IPS-NIHi7 (cell line): ENCODE measurements at regions not wholly inside any gene's neighbourhood (a gene's known extent, or its start where the extent isn't known, plus 50 kb on each side); places are given as distances from the start of the nearest gene placed in this dataset.
"Not testable (repeated sequence)": the region's sequence is repeated elsewhere in the genome, so short reads cannot be mapped to it uniquely, and the experiment has no call there.

Experiments used
- DNase-seq: peaks from one replicate; pipeline ENCODE4 v3.0.0; 2012; ENCODE audit warnings: mixed read lengths; ENCODE audit errors: extremely low spot score

DNA sequence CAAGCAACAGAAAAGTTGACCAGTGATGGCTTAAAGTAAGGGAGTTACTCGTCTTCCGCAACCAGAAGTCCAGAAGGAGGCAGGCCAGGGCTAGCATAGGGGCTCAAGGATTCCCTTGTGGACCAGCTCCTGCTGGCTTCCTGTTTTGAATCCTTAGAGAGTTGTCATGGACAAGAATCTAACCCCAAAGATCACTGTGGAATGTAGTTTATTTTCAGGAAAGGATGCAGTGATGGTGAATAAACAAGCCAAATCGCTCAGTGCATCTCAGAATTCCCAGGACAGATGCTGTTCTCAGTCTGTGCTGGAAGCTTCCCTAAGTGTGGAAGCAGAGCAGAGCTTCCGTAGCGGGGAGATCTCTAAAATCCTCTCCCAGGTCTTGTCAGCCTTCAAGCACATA is 311.3 kb downstream of the C12orf75 start:
- DNase-seq, result no peak

DNA sequence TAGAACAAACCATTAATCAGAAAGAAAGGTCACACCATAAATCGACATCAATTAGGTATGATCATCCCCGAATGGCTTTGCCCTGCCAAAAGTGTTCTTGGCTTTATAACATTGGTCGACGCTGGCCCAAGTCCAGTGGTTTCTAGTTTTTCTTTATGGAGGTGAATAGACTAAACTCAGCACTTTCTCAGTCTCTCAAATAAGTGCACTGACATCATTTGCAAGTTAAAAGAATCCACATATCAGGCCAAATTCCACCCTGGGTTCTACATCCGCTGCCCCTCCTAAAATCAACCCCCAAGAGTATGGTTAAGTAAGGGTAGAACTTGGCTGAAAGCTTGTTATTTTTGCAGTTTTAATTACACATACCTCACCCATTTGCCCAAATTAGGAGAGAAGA is 314.3 kb downstream of the C12orf75 start:
- no peak for DNase-seq

DNA sequence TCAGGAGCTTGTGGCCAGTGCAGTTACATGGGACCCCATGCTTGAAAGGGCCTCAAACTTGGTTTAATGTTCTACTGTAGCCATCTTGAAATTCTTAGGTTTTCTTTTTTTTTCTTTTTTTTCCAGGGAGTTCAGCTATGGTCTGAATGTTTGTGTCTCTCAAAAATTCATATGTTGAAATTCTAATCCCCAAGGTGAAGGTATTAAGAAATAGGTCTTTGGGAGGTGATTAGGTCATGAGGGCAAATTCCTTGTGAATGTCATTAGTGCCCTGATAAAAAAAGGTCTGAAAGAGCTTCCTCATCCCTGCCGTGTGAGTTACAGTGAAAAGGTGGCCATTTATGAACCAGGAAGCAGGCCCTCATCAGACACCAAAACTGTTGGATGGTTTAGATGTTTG is 324.1 kb downstream of the C12orf75 start:
- DNase-seq, result no peak

DNA sequence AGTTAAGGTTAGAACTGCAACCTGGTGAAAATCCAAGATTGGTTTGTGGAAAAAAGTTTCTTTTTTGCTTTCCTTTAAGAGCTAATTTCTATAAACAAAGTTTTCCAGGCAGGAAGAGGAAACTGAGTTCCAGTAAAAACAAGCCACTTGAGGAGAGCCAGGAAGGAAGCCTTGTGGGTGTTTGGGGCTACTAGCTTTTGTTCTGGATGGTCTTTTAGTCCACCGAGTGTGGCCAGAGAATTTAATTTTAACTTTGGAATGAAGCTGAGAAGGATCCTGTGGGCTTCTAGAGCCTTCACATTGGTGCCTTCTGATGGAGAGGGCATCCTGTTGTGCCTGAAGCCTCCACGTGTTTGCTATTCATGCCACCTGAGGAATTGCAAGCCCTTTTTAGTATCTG is 327.9 kb downstream of the C12orf75 start:
- no peak for DNase-seq

DNA sequence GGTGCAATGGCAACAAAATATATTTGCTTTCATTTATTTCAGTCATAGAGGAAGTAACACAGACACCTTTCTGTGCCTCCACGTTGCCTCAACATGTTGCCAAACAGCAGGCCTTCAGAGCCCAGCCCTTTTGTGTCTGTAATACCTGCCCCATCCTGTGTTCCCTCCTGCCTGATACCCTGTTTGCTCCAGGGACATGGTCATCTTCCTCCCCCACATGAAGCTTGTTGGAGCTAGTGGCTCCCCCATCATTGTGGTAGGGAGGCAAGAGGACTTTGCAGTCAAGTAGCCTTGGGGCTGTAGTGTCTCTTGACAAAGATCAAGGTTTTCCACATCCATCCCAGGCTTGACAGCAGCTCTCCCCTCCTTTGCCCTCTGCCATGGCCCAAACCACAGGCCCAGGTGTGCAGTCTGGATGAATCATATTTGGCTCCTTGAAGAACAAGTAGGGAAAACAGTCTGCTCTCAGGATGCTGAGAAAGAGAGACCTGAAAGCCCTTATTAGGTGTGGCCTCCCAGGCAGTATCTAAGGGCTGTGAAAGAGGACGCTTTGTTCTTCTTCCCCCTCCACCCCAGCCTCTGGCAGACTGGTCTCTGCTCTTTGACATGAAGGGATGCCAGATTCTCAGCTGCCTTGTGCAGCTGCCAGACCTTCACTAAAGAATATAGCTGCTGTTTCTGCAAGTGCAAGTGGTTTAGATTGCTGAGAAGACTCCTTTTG is 329.0 kb downstream of the C12orf75 start:
- no peak for DNase-seq

DNA sequence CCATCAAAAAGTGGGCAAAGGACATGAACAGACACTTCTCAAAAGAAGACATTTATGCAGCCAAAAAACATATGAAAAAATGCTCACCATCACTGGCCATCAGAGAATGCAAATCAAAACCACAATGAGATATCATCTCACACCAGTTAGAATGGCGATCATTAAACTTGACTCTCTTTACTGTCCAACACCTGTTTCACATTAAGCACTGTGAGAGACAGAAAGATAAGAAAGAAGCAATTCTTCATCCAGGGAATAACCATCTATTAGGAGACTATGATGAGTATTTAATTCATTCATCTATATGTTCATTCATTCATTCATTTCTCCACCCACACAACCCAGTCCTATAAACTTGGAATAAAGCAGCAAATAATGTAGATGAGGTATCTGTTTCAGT is 334.3 kb downstream of the C12orf75 start:
- DNase-seq, result not testable (repeated sequence)

DNA sequence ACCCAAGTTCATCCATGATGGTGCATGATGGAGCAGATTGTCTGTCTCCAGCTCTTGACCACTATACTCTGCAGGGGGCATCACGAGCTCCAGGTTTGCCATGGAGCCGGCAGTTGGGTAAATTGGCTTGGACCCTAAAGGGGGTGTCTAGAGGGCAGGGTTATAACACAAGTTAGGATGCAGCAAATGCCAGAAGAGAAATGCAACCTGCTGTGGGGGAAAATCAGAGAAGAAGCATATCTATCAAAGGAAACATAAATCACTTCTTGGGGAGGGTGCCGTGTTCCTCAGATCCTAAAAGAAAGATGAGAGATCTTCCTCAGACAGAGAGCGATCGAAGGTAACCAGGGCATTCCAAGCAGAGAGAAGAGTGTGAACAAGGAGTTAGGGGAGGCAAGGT is 334.9 kb downstream of the C12orf75 start:
- no peak for DNase-seq

DNA sequence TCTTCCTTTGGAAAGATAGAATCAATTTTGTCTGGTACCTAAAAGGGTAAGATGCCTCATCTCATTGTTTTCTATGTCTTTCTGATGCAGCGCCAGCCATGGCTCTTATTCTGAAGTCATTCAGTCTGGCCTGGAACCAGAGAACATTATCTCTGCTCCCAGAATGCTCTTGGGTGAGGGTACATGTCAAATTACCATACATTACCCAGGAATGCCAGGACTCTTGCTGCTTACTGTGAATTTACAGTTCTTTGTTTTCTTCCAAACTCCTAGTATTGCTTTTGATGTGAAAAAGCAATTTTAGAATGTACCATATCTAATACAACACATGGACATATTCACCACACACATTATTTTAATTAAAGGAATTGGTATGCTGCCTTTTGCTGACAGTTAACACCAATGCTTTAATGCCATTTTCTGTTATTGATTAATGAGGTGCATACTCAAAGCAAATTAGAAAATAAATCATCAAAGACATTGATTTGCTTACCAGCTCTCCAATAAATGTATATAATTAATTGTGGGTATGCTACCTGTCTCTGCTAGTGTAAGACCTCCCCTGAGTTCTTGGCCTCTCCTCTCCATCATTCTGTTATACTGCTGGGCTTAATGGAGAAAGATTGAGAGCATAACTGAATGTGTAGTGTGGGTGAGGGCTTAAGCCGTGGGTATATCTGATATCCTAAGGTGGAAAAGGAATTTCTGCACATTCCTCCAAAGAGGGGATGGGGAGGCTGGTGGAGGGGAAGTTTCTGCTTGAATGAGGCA is 337.7 kb downstream of the C12orf75 start:
- no peak for DNase-seq

DNA sequence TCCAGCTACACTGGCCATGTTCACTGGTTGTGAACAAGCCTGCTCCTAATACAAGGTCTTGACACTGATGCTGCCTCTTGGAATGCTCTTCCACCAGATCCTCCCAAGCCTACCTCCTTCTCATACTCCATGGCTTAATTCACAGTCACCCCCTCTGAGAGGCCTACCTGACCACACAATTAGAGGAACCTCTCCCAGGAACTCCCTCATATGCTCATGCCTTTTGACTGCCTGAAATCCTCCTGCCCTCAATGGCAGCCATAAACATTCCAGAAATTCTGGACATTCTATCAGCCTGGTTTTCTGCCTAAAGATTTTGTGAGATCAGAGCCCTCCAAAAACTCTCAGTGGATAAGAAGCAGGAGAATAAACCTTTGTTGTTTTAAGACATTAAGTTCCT is 340.2 kb downstream of the C12orf75 start:
- DNase-seq, result no peak

DNA sequence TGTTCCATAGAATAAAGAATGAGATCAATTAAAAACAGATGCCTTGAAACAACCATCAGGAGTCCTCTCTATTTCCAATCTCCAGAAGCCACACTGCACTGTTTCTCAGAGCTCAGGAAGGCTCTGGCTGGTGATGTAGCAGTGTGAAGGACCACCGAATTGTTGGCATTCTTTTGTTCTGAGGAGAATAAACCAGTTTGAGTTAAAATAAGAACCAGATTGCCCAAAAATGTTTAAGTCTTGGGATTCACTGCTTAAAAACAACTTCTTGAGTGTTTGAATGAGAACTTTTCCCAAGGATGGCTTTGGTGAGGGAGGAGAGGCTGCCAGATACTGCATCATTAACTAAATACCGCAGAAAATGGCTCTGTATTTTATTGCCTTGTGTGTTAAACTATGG is 341.2 kb downstream of the C12orf75 start:
- DNase-seq, result no peak

DNA sequence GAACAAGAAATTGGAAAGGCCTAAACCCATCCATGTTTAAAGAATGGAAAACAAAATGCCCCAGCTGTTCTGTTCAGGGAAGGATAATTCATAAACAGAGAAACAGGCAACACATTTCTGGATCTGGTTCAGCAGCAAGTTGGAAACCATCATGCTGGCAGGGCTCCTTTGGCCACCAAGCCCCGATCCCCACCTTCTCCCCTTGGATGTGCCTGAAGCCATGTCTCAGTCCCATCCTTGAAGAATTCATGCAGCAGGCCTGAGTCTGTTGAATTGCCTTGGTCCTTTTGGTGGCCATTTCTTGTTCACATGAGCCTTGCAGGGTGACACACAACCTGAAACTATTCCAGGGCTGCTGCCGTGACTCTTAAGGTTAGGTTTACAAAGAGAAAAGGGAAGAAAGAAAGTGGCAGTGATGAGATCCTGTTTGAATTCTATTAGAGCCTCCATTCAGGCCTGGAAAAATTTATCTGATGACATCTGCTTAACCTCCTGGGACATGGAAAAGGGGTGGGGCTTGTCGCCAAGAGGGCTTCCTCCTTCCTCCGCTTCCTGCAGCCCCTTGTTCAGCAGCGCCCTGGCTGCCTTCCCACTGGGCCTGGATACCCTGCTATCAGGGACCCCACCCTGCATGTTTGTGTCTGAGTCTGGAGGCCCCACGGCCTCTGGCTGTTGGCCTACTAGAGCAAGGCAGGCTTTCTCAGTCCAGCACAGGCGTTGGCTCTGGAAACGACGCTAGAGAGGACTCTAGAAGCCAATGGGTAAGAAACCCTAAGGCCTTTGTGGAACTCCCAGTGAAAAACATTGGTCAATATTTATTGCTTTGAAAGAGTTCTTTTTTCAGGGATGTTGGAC is 341.9 kb downstream of the C12orf75 start:
- DNase-seq, result no peak

DNA sequence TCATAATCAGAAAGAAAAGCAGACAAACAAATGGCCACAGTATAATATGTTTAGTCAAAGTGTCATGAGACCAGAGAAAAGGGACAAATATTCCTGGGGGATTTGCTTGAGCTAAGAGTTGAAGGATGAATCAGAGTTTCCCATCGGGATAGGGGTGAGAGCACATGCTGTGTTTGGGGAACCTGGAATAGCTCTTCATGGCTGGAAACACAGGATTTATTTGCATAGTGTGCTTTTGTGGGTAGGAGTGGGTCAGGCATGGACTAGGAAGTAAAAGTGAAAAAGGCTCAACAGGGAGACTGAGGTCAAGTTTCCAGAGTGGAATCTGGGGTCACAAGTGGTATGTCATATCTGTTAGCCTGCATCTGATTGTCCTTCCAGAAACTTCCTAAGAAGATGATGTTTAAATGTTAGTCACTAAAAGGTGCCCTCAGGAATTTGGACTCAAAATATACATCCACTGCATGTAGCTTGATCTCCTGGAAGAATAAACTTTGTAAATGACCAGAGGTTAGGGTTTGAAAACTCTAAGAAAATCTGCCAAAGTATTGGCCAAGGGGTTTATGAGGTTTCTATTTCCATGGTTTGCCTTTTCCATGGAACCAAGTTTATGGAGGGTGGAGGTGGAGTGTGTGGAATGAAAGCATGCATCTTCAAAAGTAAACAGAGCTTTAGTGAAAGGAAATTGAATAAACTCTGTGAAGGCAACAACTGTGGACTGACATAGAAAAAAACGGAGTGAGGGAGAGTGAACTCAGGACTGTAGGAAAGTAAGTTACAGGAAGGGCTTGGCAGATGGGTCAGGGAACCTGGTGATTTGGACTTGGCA is 344.6 kb downstream of the C12orf75 start:
- no peak for DNase-seq

DNA sequence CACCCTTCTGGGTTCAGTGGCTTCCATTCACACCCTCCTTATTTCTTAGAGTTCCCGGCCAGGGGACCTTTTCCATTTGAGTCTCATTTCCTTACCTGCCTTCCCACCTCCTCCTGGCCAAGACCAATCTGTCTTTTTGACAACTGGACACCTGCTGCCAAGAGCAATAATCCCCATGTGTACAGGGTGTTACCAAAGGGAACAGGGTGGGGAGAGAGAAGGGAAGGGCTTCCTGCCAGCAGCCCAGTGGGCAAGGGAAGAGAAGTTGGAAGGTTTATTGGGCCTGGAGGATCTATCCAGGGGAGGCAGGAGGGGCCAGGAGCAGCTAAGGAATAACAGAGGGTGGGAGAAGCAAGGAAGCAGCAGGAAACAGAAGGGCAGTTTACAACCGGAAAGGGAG is 346.2 kb downstream of the C12orf75 start:
- no peak for DNase-seq

DNA sequence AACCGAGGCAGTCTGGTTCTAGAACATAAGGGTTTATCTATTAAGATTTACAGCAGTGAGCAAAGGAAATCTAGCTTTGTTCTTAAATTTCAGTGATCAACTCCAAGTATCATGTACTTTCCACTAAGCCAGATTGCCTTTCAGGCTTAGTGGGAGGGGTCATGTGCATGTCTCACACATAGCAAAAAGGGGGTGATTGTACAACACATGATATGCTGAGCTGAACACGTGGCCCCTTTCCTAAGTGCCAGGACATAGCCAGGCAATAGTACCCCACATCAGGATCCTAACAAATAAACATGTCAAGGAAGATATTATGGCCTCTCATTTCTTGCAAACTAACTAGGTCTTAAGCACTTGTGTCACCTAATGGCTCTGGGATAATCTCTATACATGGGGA is 347.2 kb downstream of the C12orf75 start:
- DNase-seq, result no peak

DNA sequence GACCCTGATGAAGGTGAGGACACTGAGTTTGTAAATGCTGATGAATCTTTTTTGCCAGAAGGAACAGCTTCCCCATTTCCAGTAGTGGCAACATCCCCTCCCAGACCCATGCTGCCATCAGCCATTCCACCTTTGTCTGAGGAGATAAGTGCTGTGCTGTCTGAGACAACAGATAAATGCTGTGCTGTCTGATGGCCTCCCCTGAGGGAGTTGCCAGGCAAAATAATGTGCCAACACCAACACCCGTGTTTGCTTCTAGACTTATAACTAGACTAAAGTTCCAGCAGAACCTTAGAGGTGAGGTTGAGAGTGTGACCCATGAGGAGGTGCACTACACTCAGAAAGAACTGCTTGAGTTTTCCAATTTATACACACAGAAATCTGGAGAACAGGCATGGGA is 349.5 kb downstream of the C12orf75 start:
- no peak for DNase-seq

DNA sequence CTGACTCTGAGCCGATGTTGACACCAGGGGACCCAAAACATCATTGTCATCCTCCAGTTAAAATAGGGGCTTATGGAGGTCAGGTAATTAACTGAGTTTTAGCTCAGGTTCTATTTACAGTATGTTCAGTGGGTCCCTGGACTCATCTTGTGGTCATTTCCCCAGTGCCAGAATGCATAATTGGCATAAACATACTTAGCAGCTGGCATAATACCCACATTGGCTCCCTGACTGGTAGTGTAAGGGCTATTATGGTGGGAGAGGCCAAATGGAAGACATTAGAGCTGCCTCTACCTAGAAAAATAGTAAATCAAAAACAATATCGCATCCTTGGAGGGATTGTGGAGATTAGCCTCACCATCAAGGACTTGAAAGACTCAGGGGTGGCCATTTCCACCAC is 350.9 kb downstream of the C12orf75 start:
- no peak for DNase-seq

DNA sequence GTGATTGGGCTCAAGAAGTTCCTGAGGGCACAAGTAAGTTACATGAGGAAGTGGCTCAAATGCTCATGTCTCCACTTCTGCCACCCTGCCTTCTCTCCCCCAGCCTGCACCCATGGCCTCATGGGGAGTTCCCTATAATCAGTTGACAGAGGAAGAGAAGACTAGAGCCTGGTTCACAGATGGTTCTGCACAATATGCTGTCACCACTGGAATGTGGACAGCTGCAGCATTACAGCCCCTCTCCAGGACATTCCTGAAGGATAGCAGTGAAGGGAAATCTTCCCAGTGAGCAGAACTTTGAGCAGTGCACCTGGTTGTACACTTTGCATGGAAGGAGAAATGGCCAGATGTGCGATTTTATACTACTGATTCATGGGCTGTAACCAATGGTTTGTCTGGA is 352.3 kb downstream of the C12orf75 start:
- not testable (repeated sequence) for DNase-seq

DNA sequence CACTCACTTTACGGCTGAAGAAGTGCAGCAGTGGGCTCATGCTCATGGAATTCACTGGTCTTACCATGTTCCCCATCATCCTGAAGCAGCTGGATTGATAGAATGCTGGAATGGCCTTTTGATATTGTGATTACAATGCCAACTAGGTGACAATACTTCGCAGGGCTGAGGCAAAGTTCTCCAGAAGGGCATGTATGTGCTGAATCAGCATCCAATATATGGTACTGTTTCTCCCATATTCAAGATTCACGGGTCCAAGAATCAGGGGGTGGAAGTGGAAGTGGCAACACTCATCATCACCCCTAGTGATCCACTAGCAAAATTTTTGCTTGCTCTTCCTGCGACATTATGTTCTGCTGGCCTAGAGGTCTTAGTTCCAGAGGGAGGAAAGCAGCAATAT is 353.3 kb downstream of the C12orf75 start:
- not testable (repeated sequence) for DNase-seq

DNA sequence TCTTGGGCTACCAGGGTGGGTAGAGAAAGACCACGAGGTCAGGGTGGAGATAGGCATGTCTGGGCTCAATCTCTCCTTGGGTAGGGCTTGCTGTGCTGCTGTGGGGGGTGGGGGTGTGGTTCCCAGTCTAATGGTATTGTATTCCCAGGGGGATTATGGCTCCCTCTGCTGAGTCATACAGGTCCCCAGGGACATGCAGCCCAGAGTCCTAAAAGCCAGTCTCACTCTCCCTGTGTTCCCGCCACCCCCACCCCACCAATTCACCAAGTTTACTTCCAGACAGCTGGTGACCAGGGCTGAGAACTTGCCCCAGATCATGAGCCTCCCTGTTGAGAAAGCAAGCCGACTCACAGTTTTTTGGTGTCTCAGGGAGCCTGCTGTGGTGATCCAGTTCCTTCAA is 367.6 kb downstream of the C12orf75 start:
- DNase-seq, result no peak

DNA sequence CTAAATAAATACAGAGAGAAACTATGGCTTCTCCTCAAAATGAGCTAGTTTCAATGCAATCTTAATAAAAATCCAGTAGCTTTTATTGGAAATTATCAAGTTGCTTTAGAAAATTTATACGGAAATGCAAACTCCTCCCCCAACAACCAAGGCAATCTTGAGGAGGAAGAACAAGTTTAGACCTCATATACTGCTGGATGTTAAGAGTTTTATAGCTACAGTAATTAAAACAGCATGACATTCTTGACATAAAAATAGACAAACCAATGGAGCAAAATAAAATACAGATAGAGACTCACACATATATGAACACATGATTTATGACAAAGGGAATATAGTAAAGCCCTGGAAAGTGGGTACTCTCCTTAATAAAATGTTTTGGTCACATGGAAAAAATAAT is 368.7 kb downstream of the C12orf75 start:
- no peak for DNase-seq

DNA sequence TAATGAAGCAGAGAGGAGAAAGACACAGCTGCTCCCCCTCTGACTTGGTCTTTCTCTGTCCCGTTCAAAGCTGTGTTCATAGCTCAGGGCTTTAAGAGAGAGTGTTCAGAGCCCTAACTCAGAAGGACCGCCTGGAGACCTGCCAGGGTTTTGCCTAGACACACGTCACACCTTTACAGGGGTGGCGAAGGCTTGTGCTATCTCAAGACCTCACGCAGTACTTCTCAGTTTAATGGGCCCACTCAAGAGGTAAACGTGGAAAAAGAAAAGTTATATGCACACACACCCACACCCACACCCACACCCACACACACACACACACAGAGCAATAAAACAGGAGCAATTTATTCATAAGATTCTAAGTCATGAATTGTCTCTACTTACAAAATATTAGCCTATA is 374.3 kb downstream of the C12orf75 start:
- DNase-seq, result no peak

DNA sequence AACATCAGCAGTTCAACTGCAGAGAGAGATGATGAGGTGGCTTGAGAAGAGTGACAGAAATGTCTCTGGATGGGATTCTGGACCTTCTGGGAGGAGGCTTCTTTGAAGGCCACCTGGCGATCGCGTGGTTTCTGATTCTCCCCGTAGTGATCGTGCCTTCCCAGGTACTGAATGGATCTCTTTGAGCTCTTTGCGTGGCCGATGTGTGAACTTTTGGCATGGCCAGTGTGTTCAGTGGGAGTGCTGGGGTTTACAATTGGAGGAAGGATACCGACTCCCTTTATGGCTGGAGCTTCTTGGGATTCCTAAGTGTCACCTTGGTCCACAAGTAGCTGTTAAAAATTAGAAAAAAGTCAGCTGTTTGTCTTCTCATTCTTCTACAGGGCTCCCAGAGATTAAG is 374.7 kb downstream of the C12orf75 start:
- DNase-seq, result no peak
